ENCODE measurements at regions not wholly inside any gene's neighbourhood (a gene's known extent, or its start where the extent isn't known, plus 50 kb on each side); places are given as distances from the start of the nearest gene placed in this dataset.

GRCh38 chr3:188071636-188072035 lies 82.3 kb upstream of the LPP start:
- H3K4me3 ChIP-seq (ENCODE audit: low read depth, low read length) = no peak overlapping the region
- TF ChIP-seq CTCF (IDR thresholded peaks at IDR 0.05; ENCODE audit: insufficient read depth, low read depth, low read length) = no peak
- DNase-seq (ENCODE audit: low read depth) = no peak

GRCh38 chr3:188076176-188076575 lies 77.8 kb upstream of the LPP start:
- DNase-seq (ENCODE audit: low read depth) = no peak
- no peak for TF ChIP-seq CTCF (IDR thresholded peaks at IDR 0.05; ENCODE audit: insufficient read depth, low read depth, low read length)
- no peak overlapping the region for H3K4me3 ChIP-seq (ENCODE audit: low read depth, low read length)

GRCh38 chr3:188077160-188077799 lies 76.7 kb upstream of the LPP start:
- DNase-seq (ENCODE audit: low read depth) = peak; percentile 73
- no peak overlapping the region for H3K4me3 ChIP-seq (ENCODE audit: low read depth, low read length)
- TF ChIP-seq CTCF (IDR thresholded peaks at IDR 0.05; ENCODE audit: insufficient read depth, low read depth, low read length) = no peak

- no peak for DNase-seq (ENCODE audit: low read depth)
- H3K4me3 ChIP-seq (ENCODE audit: low read depth, low read length) = no peak overlapping the region
- TF ChIP-seq CTCF (IDR thresholded peaks at IDR 0.05; ENCODE audit: insufficient read depth, low read depth, low read length) = no peak
Observed at GRCh38 chr3:188080091-188080490, 73.9 kb upstream of the LPP start.

GRCh38 chr3:188082031-188082430 lies 71.9 kb upstream of the LPP start:
- H3K4me3 ChIP-seq (ENCODE audit: low read depth, low read length) = no peak overlapping the region
- TF ChIP-seq CTCF (IDR thresholded peaks at IDR 0.05; ENCODE audit: insufficient read depth, low read depth, low read length) = no peak
- peak; percentile 89 for DNase-seq (ENCODE audit: low read depth)

- no peak overlapping the region for H3K4me3 ChIP-seq (ENCODE audit: low read depth, low read length)
- TF ChIP-seq CTCF (IDR thresholded peaks at IDR 0.05; ENCODE audit: insufficient read depth, low read depth, low read length) = no peak
- no peak for DNase-seq (ENCODE audit: low read depth)
Observed at GRCh38 chr3:188082450-188082849, 71.5 kb upstream of the LPP start.

GRCh38 chr3:188083011-188083410 lies 70.9 kb upstream of the LPP start:
- no peak for TF ChIP-seq CTCF (IDR thresholded peaks at IDR 0.05; ENCODE audit: insufficient read depth, low read depth, low read length)
- peak; percentile 39 for DNase-seq (ENCODE audit: low read depth)
- no peak overlapping the region for H3K4me3 ChIP-seq (ENCODE audit: low read depth, low read length)

All from fibroblast of villous mesenchyme (primary cell).